ENCODE measurements at regions not wholly inside any gene's neighbourhood (a gene's known extent, or its start where the extent isn't known, plus 50 kb on each side); places are given as distances from the start of the nearest gene placed in this dataset.

- Histone ChIP-seq H3K4me1 (no peaks in the 10 kb centered on the region), H3K4me3 (no peak overlapping the region), H3K27ac (no peak overlapping the region), H3K9me3 (peaks cover 4% of the 10 kb centered on the region), H3K4me2 (no peak overlapping the region)
- WGBS (ENCODE audit: missing lambda C conversion rate): 29% methylated on average over 11 of the region's 11 CpGs
- ChIA-PET CTCF (interaction anchor here (1.3 kb wide), 1 partner anchor 286 kb away, joined by 3 read pairs; no protein-coding TSS in a partner anchor), POLR2A (no interaction called here)
- ATAC-seq: no peak
- DNase-seq (ENCODE audit: low read depth in 1 of 2, low spot score in 1 of 2): no peak
- TF ChIP-seq HDAC2 (IDR thresholded peaks at IDR 0.05): no peak
- no peak for TF ChIP-seq EP300 (IDR thresholded peaks at IDR 0.05)
- no peak for TF ChIP-seq TP53 (CRISPR knock-in tag; IDR thresholded peaks at IDR 0.05)
- no peak for TF ChIP-seq ZFP36 (IDR thresholded peaks at IDR 0.05; ENCODE audit: borderline replicate concordance, partially characterized antibody)
- TF ChIP-seq BHLHE40 (IDR thresholded peaks at IDR 0.05; ENCODE audit: low read depth, low read length): no peak
- no peak for TF ChIP-seq NPAS2 (CRISPR knock-in tag; IDR thresholded peaks at IDR 0.05; ENCODE audit: borderline replicate concordance)
- TF ChIP-seq GATA3 (IDR thresholded peaks at IDR 0.05; ENCODE audit: borderline replicate concordance): no peak
- TF ChIP-seq ZNF302 (CRISPR knock-in tag; IDR thresholded peaks at IDR 0.05): no peak
- no peak for FAIRE-seq
Measured at GRCh38 chr16:86231321-86231995, 278.9 kb upstream of the FOXF1 start.

- no peak for ATAC-seq
- FAIRE-seq: no peak
- POLR2A ChIA-PET: no interaction called here
- Histone ChIP-seq H3K4me3 (no peak overlapping the region), H3K4me1 (no peaks in the 10 kb centered on the region), H3K4me2 (no peak overlapping the region), H3K27ac (no peak overlapping the region), H3K9me3 (peaks cover 4% of the 10 kb centered on the region)
- CTCF ChIA-PET: interaction anchor here (1.3 kb wide), 1 partner anchor 286 kb away, joined by 3 read pairs; no protein-coding TSS in a partner anchor
- WGBS (ENCODE audit: missing lambda C conversion rate): 41% methylated on average over 9 of the region's 9 CpGs
- DNase-seq (ENCODE audit: low read depth in 1 of 2, low spot score in 1 of 2): no peak
- TF ChIP-seq MAZ (IDR thresholded peaks at IDR 0.05; ENCODE audit: borderline replicate concordance, low read depth, low read length) (no peak), HOXB5 (CRISPR knock-in tag; IDR thresholded peaks at IDR 0.05) (no peak)
- TF ChIP-seq, protein P1, sequence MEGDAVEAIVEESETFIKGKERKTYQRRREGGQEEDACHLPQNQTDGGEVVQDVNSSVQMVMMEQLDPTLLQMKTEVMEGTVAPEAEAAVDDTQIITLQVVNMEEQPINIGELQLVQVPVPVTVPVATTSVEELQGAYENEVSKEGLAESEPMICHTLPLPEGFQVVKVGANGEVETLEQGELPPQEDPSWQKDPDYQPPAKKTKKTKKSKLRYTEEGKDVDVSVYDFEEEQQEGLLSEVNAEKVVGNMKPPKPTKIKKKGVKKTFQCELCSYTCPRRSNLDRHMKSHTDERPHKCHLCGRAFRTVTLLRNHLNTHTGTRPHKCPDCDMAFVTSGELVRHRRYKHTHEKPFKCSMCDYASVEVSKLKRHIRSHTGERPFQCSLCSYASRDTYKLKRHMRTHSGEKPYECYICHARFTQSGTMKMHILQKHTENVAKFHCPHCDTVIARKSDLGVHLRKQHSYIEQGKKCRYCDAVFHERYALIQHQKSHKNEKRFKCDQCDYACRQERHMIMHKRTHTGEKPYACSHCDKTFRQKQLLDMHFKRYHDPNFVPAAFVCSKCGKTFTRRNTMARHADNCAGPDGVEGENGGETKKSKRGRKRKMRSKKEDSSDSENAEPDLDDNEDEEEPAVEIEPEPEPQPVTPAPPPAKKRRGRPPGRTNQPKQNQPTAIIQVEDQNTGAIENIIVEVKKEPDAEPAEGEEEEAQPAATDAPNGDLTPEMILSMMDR (IDR thresholded peaks at IDR 0.05): no peak
Measured at GRCh38 chr16:86231996-86232350, 278.4 kb upstream of the FOXF1 start.

- Histone ChIP-seq H3K4me3 (no peak overlapping the region), H3K4me2 (no peak overlapping the region), H3K27ac (no peak overlapping the region), H3K4me1 (no peaks in the 10 kb centered on the region), H3K9me3 (peaks cover 4% of the 10 kb centered on the region)
- FAIRE-seq (no peak), ATAC-seq (no peak), DNase-seq (ENCODE audit: low read depth in 1 of 2, low spot score in 1 of 2) (no peak)
- POLR2A ChIA-PET: no interaction called here
- CTCF ChIA-PET: interaction anchor here (0.5 to 1.3 kb wide), 2 partner anchors 36 to 285 kb away, joined by 3 read pairs; no protein-coding TSS in a partner anchor
- 27% methylated on average over 9 of the region's 9 CpGs for WGBS (ENCODE audit: missing lambda C conversion rate)
- TF ChIP-seq NR3C1 (IDR thresholded peaks at IDR 0.05) (no peak), CBX2 (IDR thresholded peaks at IDR 0.05; ENCODE audit: borderline replicate concordance, low read depth) (no peak), FOSL2 (IDR thresholded peaks at IDR 0.05) (no peak), FOSL2 (CRISPR knock-in tag; IDR thresholded peaks at IDR 0.05) (no peak), TP53 (CRISPR knock-in tag; IDR thresholded peaks at IDR 0.05) (no peak), EHMT2 (IDR thresholded peaks at IDR 0.05; ENCODE audit: low read depth) (no peak), HMGXB4 (CRISPR knock-in tag; IDR thresholded peaks at IDR 0.05; ENCODE audit: borderline replicate concordance) (no peak), NFE2L2 (conservative IDR thresholded peaks at IDR 0.05; ENCODE audit: low read length) (no peak), JUN (IDR thresholded peaks at IDR 0.05) (no peak), BHLHE40 (IDR thresholded peaks at IDR 0.05; ENCODE audit: low read depth, low read length) (no peak), RFX5 (IDR thresholded peaks at IDR 0.05) (no peak), ESRRA (IDR thresholded peaks at IDR 0.05; ENCODE audit: borderline replicate concordance, low read length) (no peak), HDAC2 (IDR thresholded peaks at IDR 0.05) (no peak), RARB (CRISPR knock-in tag; IDR thresholded peaks at IDR 0.05) (no peak), POLR2AphosphoS2 (conservative IDR thresholded peaks at IDR 0.05; ENCODE audit: low read length) (no peak), RAD21 (conservative IDR thresholded peaks at IDR 0.05 in 1 of 2, IDR thresholded peaks at IDR 0.05 in 1 of 2) (no peak), FOSB (CRISPR knock-in tag; IDR thresholded peaks at IDR 0.05) (no peak), CHD2 (IDR thresholded peaks at IDR 0.05; ENCODE audit: low read length, partially characterized antibody) (no peak), PHF8 (IDR thresholded peaks at IDR 0.05; ENCODE audit: borderline replicate concordance, low read depth) (no peak)
- TF ChIP-seq, protein P2, sequence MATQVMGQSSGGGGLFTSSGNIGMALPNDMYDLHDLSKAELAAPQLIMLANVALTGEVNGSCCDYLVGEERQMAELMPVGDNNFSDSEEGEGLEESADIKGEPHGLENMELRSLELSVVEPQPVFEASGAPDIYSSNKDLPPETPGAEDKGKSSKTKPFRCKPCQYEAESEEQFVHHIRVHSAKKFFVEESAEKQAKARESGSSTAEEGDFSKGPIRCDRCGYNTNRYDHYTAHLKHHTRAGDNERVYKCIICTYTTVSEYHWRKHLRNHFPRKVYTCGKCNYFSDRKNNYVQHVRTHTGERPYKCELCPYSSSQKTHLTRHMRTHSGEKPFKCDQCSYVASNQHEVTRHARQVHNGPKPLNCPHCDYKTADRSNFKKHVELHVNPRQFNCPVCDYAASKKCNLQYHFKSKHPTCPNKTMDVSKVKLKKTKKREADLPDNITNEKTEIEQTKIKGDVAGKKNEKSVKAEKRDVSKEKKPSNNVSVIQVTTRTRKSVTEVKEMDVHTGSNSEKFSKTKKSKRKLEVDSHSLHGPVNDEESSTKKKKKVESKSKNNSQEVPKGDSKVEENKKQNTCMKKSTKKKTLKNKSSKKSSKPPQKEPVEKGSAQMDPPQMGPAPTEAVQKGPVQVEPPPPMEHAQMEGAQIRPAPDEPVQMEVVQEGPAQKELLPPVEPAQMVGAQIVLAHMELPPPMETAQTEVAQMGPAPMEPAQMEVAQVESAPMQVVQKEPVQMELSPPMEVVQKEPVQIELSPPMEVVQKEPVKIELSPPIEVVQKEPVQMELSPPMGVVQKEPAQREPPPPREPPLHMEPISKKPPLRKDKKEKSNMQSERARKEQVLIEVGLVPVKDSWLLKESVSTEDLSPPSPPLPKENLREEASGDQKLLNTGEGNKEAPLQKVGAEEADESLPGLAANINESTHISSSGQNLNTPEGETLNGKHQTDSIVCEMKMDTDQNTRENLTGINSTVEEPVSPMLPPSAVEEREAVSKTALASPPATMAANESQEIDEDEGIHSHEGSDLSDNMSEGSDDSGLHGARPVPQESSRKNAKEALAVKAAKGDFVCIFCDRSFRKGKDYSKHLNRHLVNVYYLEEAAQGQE (IDR thresholded peaks at IDR 0.05): no peak
Measured at GRCh38 chr16:86232496-86232895, 277.8 kb upstream of the FOXF1 start.

Measured in A549 (cell line).